ENCODE measurements at regions not wholly inside any gene's neighbourhood (a gene's known extent, or its start where the extent isn't known, plus 50 kb on each side); places are given as distances from the start of the nearest gene placed in this dataset.

- TF ChIP-seq, protein P1, sequence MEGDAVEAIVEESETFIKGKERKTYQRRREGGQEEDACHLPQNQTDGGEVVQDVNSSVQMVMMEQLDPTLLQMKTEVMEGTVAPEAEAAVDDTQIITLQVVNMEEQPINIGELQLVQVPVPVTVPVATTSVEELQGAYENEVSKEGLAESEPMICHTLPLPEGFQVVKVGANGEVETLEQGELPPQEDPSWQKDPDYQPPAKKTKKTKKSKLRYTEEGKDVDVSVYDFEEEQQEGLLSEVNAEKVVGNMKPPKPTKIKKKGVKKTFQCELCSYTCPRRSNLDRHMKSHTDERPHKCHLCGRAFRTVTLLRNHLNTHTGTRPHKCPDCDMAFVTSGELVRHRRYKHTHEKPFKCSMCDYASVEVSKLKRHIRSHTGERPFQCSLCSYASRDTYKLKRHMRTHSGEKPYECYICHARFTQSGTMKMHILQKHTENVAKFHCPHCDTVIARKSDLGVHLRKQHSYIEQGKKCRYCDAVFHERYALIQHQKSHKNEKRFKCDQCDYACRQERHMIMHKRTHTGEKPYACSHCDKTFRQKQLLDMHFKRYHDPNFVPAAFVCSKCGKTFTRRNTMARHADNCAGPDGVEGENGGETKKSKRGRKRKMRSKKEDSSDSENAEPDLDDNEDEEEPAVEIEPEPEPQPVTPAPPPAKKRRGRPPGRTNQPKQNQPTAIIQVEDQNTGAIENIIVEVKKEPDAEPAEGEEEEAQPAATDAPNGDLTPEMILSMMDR (conservative IDR thresholded peaks at IDR 0.05 in 1 of 2, IDR thresholded peaks at IDR 0.05 in 1 of 2; ENCODE audit: low read depth in 1 of 2, low read length in 2 of 2): no peak
- no peak for TF ChIP-seq EZH2 (IDR thresholded peaks at IDR 0.05; ENCODE audit: low read length, missing control alignments)
Observed at GRCh38 chr15:59821286-59821685, 132.2 kb upstream of the BNIP2 start.

Measured in fibroblast of lung (primary cell).